Mesendoderm (in vitro differentiated cells): ENCODE measurements at regions not wholly inside any gene's neighbourhood (a gene's known extent, or its start where the extent isn't known, plus 50 kb on each side); places are given as distances from the start of the nearest gene placed in this dataset.

Experiments
- DNase-seq: peaks from one replicate; pipeline ENCODE4 v3.0.0; 2013
- H2AK5ac ChIP-seq: 2 replicates; pipeline ENCODE4 v1.6.1; 2013; ENCODE audit warnings: low read length, inconsistent platforms
- H2BK120ac ChIP-seq: 2 replicates; pipeline ENCODE4 v1.6.1; 2013; ENCODE audit warnings: low read depth, mild to moderate bottlenecking, low read length, moderate library complexity, mixed read lengths
- H2BK15ac ChIP-seq: replicated peaks from 2 replicates; pipeline ENCODE4 v1.6.1; 2013; ENCODE audit warnings: low read depth, mild to moderate bottlenecking, moderate library complexity
- H2BK5ac ChIP-seq: 2 replicates; pipeline ENCODE4 v1.6.1; 2013; ENCODE audit warnings: low read length, inconsistent platforms
- H3K18ac ChIP-seq: 2 replicates; pipeline ENCODE4 v1.6.1; 2013; ENCODE audit warnings: mild to moderate bottlenecking, low read length, mixed read lengths
- H3K23ac ChIP-seq: one replicate; pipeline ENCODE4 v1.6.1; 2013; ENCODE audit warnings: low read length
- H3K27ac ChIP-seq: 2 replicates; pipeline ENCODE4 v1.5.1; 2013; ENCODE audit warnings: low read depth, mild to moderate bottlenecking, inconsistent platforms, low read length, moderate library complexity
- H3K27me3 ChIP-seq: 2 replicates; pipeline ENCODE4 v1.6.1; 2013; ENCODE audit warnings: low read length, control low read depth, mild to moderate bottlenecking, inconsistent platforms; ENCODE audit not compliant: insufficient read depth, poor library complexity
- H3K36me3 ChIP-seq: 2 replicates; pipeline ENCODE4 v1.6.1; 2013; ENCODE audit warnings: low read length, inconsistent platforms; ENCODE audit not compliant: control insufficient read depth, insufficient read depth
- H3K4ac ChIP-seq: one replicate; pipeline ENCODE4 v1.6.1; 2013; ENCODE audit warnings: low read depth, mild to moderate bottlenecking, low read length, moderate library complexity
- H3K4me1 ChIP-seq: 2 replicates; pipeline ENCODE4 v1.6.1; 2013; ENCODE audit warnings: low read depth, low read length, inconsistent platforms; ENCODE audit not compliant: control insufficient read depth
- H3K4me2 ChIP-seq: 2 replicates; pipeline ENCODE4 v1.6.1; 2013; ENCODE audit warnings: low read length
- H3K4me3 ChIP-seq: 2 replicates; pipeline ENCODE4 v1.5.1; 2013; ENCODE audit warnings: mild to moderate bottlenecking, low read length
- H3K56ac ChIP-seq: one replicate; pipeline ENCODE4 v1.6.1; 2013; ENCODE audit warnings: low read length
- H3K79me1 ChIP-seq: 2 replicates; pipeline ENCODE4 v1.6.1; 2013; ENCODE audit warnings: low read length, inconsistent platforms
- H3K79me2 ChIP-seq: 2 replicates; pipeline ENCODE4 v1.6.1; 2013; ENCODE audit warnings: mild to moderate bottlenecking, low read length; ENCODE audit not compliant: control insufficient read depth, insufficient read depth
- H3K9ac ChIP-seq: 2 replicates; pipeline ENCODE4 v1.6.1; 2013; ENCODE audit warnings: low read length, inconsistent platforms
- H4K5ac ChIP-seq: one replicate; pipeline ENCODE4 v1.6.1; 2013; ENCODE audit warnings: low read length
- H4K8ac ChIP-seq: one replicate; pipeline ENCODE4 v1.6.1; 2013; ENCODE audit warnings: low read depth, mild to moderate bottlenecking, control low read depth, low read length, moderate library complexity
- WGBS: extraction: QIAGEN DNeasy Blood & Tissue Kit; methylation state at CpG from one replicate; pipeline ENCODE4 v1.1.7; 2013; ENCODE audit warnings: low lambda C conversion rate, missing lambda C conversion rate; ENCODE audit not compliant: insufficient coverage; ENCODE audit errors: extremely low coverage; 5-methylcytosine and 5-hydroxymethylcytosine counted together

- DNase-seq: no peak
- no peak overlapping the region for H3K23ac ChIP-seq
- H3K4me3 ChIP-seq: no peak overlapping the region
- no CpG with 5 or more reads among the region's 1 CpG for WGBS
- H2AK5ac ChIP-seq: no peak overlapping the region
- H2BK120ac ChIP-seq: no peak overlapping the region
- H4K8ac ChIP-seq: no peak overlapping the region
- H3K4me1 ChIP-seq: no peaks in the 10 kb centered on the region
- H3K4ac ChIP-seq: no peak overlapping the region
- no peak overlapping the region for H3K9ac ChIP-seq
- no peak overlapping the region for H2BK15ac ChIP-seq
- H2BK5ac ChIP-seq: no peak overlapping the region
- H3K4me2 ChIP-seq: no peak overlapping the region
- H3K79me2 ChIP-seq: no peaks in the 10 kb centered on the region
- no peaks in the 10 kb centered on the region for H3K36me3 ChIP-seq
- H3K27me3 ChIP-seq: no peaks in the 10 kb centered on the region
- no peak overlapping the region for H3K27ac ChIP-seq
- no peak overlapping the region for H3K18ac ChIP-seq
- no peaks in the 10 kb centered on the region for H3K79me1 ChIP-seq
- H4K5ac ChIP-seq: no peak overlapping the region
- H3K56ac ChIP-seq: no peak overlapping the region
Measured at GRCh38 chr9:28232686-28233085, 659.4 kb upstream of the C9orf72 start.

GRCh38 chr9:28234133-28234893, 661.0 kb upstream of the C9orf72 start:
- Histone ChIP-seq H2BK5ac (no peak overlapping the region), H3K79me1 (no peaks in the 10 kb centered on the region), H3K18ac (peak overlapping the region; percentile 28), H3K4me1 (no peaks in the 10 kb centered on the region), H2BK120ac (no peak overlapping the region), H3K23ac (no peak overlapping the region), H3K27me3 (no peaks in the 10 kb centered on the region), H3K56ac (no peak overlapping the region), H4K8ac (no peak overlapping the region), H3K27ac (no peak overlapping the region), H3K36me3 (no peaks in the 10 kb centered on the region), H2BK15ac (no peak overlapping the region), H3K9ac (no peak overlapping the region), H3K4ac (no peak overlapping the region), H3K4me2 (no peak overlapping the region), H2AK5ac (no peak overlapping the region), H3K79me2 (no peaks in the 10 kb centered on the region), H4K5ac (no peak overlapping the region), H3K4me3 (no peak overlapping the region)
- WGBS: no CpG with 5 or more reads among the region's 6 CpGs
- no peak for DNase-seq

- no peak overlapping the region for H2BK15ac ChIP-seq
- peak; percentile 74 for DNase-seq
- no peak overlapping the region for H2BK5ac ChIP-seq
- no peaks in the 10 kb centered on the region for H3K79me1 ChIP-seq
- no peaks in the 10 kb centered on the region for H3K27me3 ChIP-seq
- no peak overlapping the region for H3K56ac ChIP-seq
- no peaks in the 10 kb centered on the region for H3K36me3 ChIP-seq
- H4K8ac ChIP-seq: no peak overlapping the region
- H3K18ac ChIP-seq: peak overlapping the region; percentile 28
- no peak overlapping the region for H3K4me2 ChIP-seq
- no peak overlapping the region for H3K27ac ChIP-seq
- H3K4me3 ChIP-seq: no peak overlapping the region
- no peak overlapping the region for H3K9ac ChIP-seq
- H2BK120ac ChIP-seq: no peak overlapping the region
- H3K4ac ChIP-seq: no peak overlapping the region
- no peak overlapping the region for H2AK5ac ChIP-seq
- no CpG with 5 or more reads among the region's 1 CpG for WGBS
- no peaks in the 10 kb centered on the region for H3K4me1 ChIP-seq
- H3K79me2 ChIP-seq: no peaks in the 10 kb centered on the region
- H3K23ac ChIP-seq: no peak overlapping the region
- H4K5ac ChIP-seq: no peak overlapping the region
Measured at GRCh38 chr9:28234894-28235277, 661.6 kb upstream of the C9orf72 start.

GRCh38 chr9:28249424-28249823, 676.1 kb upstream of the C9orf72 start:
- H3K9ac ChIP-seq: no peak overlapping the region
- no peak overlapping the region for H2AK5ac ChIP-seq
- no peaks in the 10 kb centered on the region for H3K79me2 ChIP-seq
- no peak overlapping the region for H3K4me2 ChIP-seq
- no peak overlapping the region for H3K4ac ChIP-seq
- H2BK120ac ChIP-seq: no peak overlapping the region
- no peak overlapping the region for H3K18ac ChIP-seq
- no peak overlapping the region for H2BK5ac ChIP-seq
- no peaks in the 10 kb centered on the region for H3K4me1 ChIP-seq
- H3K79me1 ChIP-seq: no peaks in the 10 kb centered on the region
- no peak overlapping the region for H3K4me3 ChIP-seq
- no peak for DNase-seq
- H3K23ac ChIP-seq: no peak overlapping the region
- no peak overlapping the region for H2BK15ac ChIP-seq
- H3K27ac ChIP-seq: no peak overlapping the region
- H4K5ac ChIP-seq: no peak overlapping the region
- no peaks in the 10 kb centered on the region for H3K36me3 ChIP-seq
- WGBS: no CpG with 5 or more reads among the region's 2 CpGs
- no peak overlapping the region for H3K56ac ChIP-seq
- no peaks in the 10 kb centered on the region for H3K27me3 ChIP-seq
- H4K8ac ChIP-seq: no peak overlapping the region

- Histone ChIP-seq H3K27me3 (no peaks in the 10 kb centered on the region), H3K27ac (no peak overlapping the region), H3K4me3 (no peak overlapping the region), H3K79me2 (no peaks in the 10 kb centered on the region), H2BK120ac (no peak overlapping the region), H2BK5ac (no peak overlapping the region), H3K4me2 (no peak overlapping the region), H2AK5ac (no peak overlapping the region), H3K4ac (no peak overlapping the region), H4K5ac (no peak overlapping the region), H3K4me1 (no peaks in the 10 kb centered on the region), H3K56ac (no peak overlapping the region), H3K23ac (no peak overlapping the region), H4K8ac (no peak overlapping the region), H3K9ac (no peak overlapping the region), H3K18ac (no peak overlapping the region), H3K36me3 (no peaks in the 10 kb centered on the region), H3K79me1 (no peaks in the 10 kb centered on the region), H2BK15ac (no peak overlapping the region)
- WGBS: no CpG with 5 or more reads among the region's 3 CpGs
- no peak for DNase-seq
Measured at GRCh38 chr9:28255174-28255573, 681.9 kb upstream of the C9orf72 start.

- peak; percentile 4 for DNase-seq
- H2AK5ac ChIP-seq: no peak overlapping the region
- no CpG with 5 or more reads among the region's 4 CpGs for WGBS
Measured at GRCh38 chr9:28260330-28260729, 687.0 kb upstream of the C9orf72 start.

More at GRCh38 chr9:28260330-28260729, 687.0 kb upstream of the C9orf72 start:
- Histone ChIP-seq H4K8ac (no peak overlapping the region), H2BK15ac (no peak overlapping the region), H3K18ac (no peak overlapping the region), H2BK5ac (no peak overlapping the region), H4K5ac (no peak overlapping the region), H3K4ac (no peak overlapping the region), H3K79me1 (no peaks in the 10 kb centered on the region), H3K4me2 (no peak overlapping the region), H3K9ac (no peak overlapping the region), H3K4me3 (no peak overlapping the region), H2BK120ac (no peak overlapping the region), H3K36me3 (no peaks in the 10 kb centered on the region), H3K27ac (no peak overlapping the region), H3K23ac (no peak overlapping the region), H3K79me2 (no peaks in the 10 kb centered on the region), H3K4me1 (no peaks in the 10 kb centered on the region), H3K56ac (no peak overlapping the region), H3K27me3 (no peaks in the 10 kb centered on the region)
